ENCODE measurements at regions not wholly inside any gene's neighbourhood (a gene's known extent, or its start where the extent isn't known, plus 50 kb on each side); places are given as distances from the start of the nearest gene placed in this dataset.

DNA sequence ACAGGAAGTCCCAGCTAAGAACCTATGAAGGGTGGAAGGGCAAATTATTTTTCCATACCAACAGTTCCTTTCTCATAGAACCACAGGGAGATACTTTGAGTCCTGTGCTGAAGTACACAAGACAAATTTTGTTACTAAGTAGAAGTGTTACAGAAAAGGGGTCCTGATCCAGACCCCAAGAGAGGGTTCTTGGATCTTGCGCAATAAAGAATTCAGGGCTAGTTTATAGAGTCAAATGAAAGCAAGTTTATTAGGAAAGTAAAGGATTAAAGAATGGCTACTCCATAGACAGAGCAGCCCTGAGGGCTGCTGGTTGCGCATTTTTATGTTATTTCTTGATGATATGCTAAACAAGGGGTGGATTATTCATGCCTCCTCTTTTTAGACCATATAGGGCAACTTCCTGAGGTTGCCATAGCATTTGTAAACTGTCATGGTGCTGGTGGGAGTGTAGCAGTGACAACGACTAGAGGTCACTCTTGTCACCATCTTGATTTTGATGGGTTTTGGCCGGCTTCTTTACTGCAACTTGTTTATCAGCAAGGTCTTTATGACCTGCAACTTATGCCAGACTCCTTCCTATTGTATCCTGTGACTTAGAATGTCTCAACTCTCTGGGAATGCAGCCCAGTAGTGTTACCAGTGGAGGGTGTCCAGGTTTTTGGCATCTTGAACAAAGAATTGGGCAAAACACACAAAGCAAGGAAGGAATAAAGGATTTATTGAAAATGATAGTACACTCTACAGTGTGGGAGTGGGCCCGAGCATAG is 409.4 kb downstream of the SH2D4B start:
- TF ChIP-seq, protein P1, sequence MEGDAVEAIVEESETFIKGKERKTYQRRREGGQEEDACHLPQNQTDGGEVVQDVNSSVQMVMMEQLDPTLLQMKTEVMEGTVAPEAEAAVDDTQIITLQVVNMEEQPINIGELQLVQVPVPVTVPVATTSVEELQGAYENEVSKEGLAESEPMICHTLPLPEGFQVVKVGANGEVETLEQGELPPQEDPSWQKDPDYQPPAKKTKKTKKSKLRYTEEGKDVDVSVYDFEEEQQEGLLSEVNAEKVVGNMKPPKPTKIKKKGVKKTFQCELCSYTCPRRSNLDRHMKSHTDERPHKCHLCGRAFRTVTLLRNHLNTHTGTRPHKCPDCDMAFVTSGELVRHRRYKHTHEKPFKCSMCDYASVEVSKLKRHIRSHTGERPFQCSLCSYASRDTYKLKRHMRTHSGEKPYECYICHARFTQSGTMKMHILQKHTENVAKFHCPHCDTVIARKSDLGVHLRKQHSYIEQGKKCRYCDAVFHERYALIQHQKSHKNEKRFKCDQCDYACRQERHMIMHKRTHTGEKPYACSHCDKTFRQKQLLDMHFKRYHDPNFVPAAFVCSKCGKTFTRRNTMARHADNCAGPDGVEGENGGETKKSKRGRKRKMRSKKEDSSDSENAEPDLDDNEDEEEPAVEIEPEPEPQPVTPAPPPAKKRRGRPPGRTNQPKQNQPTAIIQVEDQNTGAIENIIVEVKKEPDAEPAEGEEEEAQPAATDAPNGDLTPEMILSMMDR (IDR thresholded peaks at IDR 0.05): no peak
- TF ChIP-seq POLR2A (IDR thresholded peaks at IDR 0.05): no peak
